H1 (cell line): ENCODE measurements at regions not wholly inside any gene's neighbourhood (a gene's known extent, or its start where the extent isn't known, plus 50 kb on each side); places are given as distances from the start of the nearest gene placed in this dataset.

Experiments
- ASH2L ChIP-seq: fragments of 200-600, 300-600 bp; sonication (generic); IDR thresholded peaks from one replicate; pipeline ENCODE4 v1.7.1; 2017; ENCODE audit warnings: low read length
- BCL11A ChIP-seq, 2 experiments: IDR thresholded peaks; one replicate each; pipeline ENCODE4 v1.6.1; 2011; ENCODE audit warnings: low read depth in 2 of 2, low read length in 2 of 2, mild to moderate bottlenecking in 2 of 2
- CEBPB ChIP-seq: IDR thresholded peaks from 2 replicates; pipeline ENCODE4 v1.6.1; 2012; ENCODE audit warnings: low read depth, low read length
- CHD1 ChIP-seq: IDR thresholded peaks from 2 replicates; pipeline ENCODE4 v1.6.1; 2012; ENCODE audit warnings: low read depth, low read length, improper control_type of control experiment
- CHD2 ChIP-seq: IDR thresholded peaks from 2 replicates; pipeline ENCODE4 v1.6.1; 2012; ENCODE audit warnings: low read length, improper control_type of control experiment
- CTBP2 ChIP-seq: IDR thresholded peaks from 2 replicates; pipeline ENCODE4 v1.7.0; 2011; ENCODE audit warnings: borderline replicate concordance, mild to moderate bottlenecking, moderate library complexity, mixed read lengths, low read length; ENCODE audit not compliant: insufficient read depth, insufficient read length
- EZH2 ChIP-seq: fragments of 200-600 bp; sonication (generic); IDR thresholded peaks from 2 replicates; pipeline ENCODE4 v1.7.1; 2012; ENCODE audit warnings: low read depth, mild to moderate bottlenecking, moderate library complexity, low read length, inconsistent platforms; ENCODE audit not compliant: severe bottlenecking
- KDM4A ChIP-seq: IDR thresholded peaks from one replicate; pipeline ENCODE4 v1.7.1; 2012; ENCODE audit warnings: low read depth, mild to moderate bottlenecking, moderate library complexity, low read length, inconsistent platforms; ENCODE audit not compliant: severe bottlenecking
- POLR2AphosphoS5 ChIP-seq: IDR thresholded peaks from 2 replicates; pipeline ENCODE4 v1.6.1; 2011; ENCODE audit warnings: low read depth, low read length
- RBBP5 ChIP-seq: IDR thresholded peaks from 2 replicates; pipeline ENCODE4 v1.7.1; 2012; ENCODE audit warnings: low read depth, mild to moderate bottlenecking, inconsistent platforms, low read length, moderate library complexity, borderline replicate concordance
- SRF ChIP-seq: IDR thresholded peaks from 2 replicates; pipeline ENCODE4 v1.6.1; 2011; ENCODE audit warnings: mild to moderate bottlenecking, low read depth, low read length, moderate library complexity
- YY1 ChIP-seq: IDR thresholded peaks from 2 replicates; pipeline ENCODE4 v1.6.1; 2011; ENCODE audit warnings: low read depth, mild to moderate bottlenecking, low read length
- TF ChIP-seq, protein P1 (sequence below): IDR thresholded peaks from 2 replicates; pipeline ENCODE4 v1.6.1; 2012; ENCODE audit warnings: inconsistent platforms
- TF ChIP-seq, protein P2 (sequence below): IDR thresholded peaks from 2 replicates; pipeline ENCODE4 v1.6.1; 2011; ENCODE audit warnings: low read depth, mild to moderate bottlenecking, low read length; ENCODE audit not compliant: insufficient read depth

DNA sequence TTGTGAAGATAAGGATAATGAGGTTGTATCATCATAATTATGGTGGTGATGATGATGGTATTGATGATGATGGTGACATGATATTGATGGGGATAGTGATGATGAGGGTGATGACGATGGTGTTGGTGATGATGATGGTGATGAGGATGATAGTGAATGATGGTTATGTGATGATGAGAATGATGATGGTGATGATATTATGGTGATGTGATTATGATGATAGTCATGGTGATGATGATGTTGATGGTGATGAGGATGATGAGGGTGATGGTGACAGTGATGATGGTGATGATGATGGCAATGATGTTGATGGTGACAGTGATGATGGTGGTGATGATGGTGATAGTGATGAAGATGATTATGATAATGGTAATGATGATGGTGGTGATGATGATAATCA, 299.9 kb upstream of the ADARB2 start (continued):
- TF ChIP-seq KDM4A = no peak
- TF ChIP-seq, protein P1, sequence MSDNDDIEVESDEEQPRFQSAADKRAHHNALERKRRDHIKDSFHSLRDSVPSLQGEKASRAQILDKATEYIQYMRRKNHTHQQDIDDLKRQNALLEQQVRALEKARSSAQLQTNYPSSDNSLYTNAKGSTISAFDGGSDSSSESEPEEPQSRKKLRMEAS = no peak
- TF ChIP-seq POLR2AphosphoS5 = no peak
- no peak for TF ChIP-seq CHD1
- TF ChIP-seq CHD2 = no peak
- no peak for TF ChIP-seq EZH2
- no peak for TF ChIP-seq ASH2L
- no peak for TF ChIP-seq SRF
- TF ChIP-seq, protein P2, sequence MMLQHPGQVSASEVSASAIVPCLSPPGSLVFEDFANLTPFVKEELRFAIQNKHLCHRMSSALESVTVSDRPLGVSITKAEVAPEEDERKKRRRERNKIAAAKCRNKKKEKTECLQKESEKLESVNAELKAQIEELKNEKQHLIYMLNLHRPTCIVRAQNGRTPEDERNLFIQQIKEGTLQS = no peak
- no peak for TF ChIP-seq BCL11A (IDR thresholded peaks at IDR 0.05; ENCODE audit: low read depth in 2 of 2, low read length in 2 of 2)
- no peak for TF ChIP-seq CTBP2
- TF ChIP-seq RBBP5 = no peak
- no peak for TF ChIP-seq YY1
- no peak for TF ChIP-seq CEBPB
